ENCODE measurements at regions not wholly inside any gene's neighbourhood (a gene's known extent, or its start where the extent isn't known, plus 50 kb on each side); places are given as distances from the start of the nearest gene placed in this dataset.
A peak's percentile ranks its signal among the peaks of the same experiment; 100 is the strongest.

DNA sequence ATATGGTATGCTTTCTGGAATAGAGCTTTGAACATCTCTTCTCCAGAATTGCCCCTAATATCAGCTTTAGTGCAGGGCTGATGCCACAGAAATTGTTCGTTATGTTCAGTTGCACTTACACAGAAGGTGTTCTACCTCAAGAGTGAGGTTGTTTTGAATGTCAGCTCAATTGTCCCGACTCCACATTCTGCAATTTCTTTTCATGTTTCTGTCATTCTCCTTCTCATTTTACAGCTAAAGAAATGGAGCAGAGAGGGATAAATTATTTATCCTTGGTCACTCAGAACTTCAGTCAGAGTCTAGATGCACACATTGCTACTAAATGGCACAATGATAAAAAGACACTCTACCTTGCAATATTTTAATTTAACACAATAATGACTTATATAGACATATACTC lies 137.0 kb upstream of the CCN2 start:
- no peak for DNase-seq

GRCh38 chr6:132087391-132087790 lies 136.2 kb upstream of the CCN2 start:
- DNase-seq: peak; percentile 27

- no peak for DNase-seq
These were observed 134.6 kb upstream of the CCN2 start for GRCh38 chr6:132085731-132086130.

DNA sequence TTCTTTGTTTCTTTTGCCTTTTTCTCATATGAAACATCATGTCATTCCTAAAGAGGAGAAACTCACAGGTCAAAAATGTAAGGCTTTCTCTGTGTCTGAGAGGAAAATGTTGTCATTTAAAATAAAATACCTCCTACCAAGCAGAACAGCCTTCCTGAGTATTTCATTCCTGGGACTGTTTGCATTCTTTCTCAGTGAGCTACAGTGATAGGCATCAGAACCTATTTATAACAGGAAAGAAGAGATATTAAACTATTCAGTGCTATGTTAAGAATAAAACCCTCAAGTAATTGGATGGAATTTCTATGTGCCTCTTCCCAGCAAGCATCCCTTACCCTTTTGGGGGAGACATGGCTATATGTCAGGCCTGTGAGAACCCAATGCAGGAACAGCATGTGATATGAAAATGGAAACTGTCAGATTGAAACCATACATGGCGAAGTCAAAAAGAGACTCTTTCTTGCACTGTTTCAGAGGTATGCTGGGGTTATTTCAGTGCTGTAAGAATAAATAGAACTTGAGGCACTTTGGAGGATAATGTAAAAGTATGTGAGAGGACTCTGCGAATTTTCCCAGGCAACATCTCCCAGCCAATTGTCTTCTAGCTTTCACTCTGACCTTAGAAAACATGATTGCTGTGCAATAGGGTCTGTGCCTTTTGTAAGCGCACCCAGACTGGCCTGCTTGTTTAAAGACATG lies 133.8 kb upstream of the CCN2 start:
- DNase-seq: no peak

DNA sequence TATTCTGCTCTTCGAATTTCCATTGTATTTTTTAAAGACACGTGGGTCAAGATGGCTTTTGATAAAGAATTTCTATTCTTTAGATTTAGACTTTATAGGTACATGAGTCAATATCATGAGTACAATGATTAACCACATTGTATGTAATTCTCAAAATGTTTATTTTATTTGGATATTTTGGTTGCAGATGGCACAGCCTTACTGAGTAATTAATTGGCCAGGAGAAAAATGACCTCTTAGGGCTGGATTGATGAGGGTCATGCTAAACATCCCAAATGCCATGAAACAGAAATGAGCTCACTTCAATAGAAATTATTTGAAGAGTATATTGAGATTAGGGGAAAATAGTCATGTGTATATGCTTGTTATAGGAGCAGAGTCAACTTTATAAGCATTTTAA lies 131.2 kb upstream of the CCN2 start:
- no peak for DNase-seq

DNA sequence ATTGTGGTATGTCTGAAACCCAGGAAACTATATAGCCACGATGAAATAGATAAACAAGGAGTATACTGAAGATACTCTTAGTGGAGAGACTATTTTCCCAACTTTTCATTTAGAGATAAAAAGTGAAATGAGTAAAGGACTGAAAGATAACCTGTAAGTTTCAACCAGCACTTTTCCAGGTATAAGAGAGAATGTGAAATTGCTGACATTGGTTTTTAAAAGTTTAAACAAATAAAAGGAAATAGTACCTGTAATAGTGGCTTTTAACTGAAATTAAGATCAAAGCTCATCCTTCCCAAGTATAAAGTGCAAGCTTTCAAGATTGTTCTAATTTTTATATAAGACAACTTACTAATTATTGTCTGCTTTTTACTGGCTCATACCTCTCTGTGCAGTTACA lies 130.2 kb upstream of the CCN2 start:
- no peak for DNase-seq

GRCh38 chr6:132079286-132079685 lies 128.1 kb upstream of the CCN2 start:
- no peak for DNase-seq

DNA sequence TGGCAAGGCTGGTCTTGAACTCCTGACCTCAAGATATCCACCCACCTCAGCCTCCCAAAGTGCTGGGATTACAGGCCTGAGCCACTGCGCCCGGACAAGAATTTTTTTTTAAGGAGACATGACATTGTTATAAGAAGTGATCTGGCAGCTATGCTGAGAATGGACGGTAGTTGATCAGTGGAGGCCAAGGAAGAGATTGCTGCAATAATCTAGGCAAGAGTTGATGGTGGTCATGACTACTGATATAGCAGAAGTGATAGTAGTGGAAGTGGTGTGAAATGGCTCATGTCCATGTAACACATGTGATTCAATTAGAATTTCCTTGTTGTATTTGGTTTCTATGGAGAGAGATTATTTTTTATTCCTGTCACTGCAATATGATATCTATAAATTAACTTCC lies 125.3 kb upstream of the CCN2 start:
- DNase-seq: no peak

GRCh38 chr6:132072831-132073230 lies 121.7 kb upstream of the CCN2 start:
- DNase-seq: no peak

- DNase-seq: no peak
These were observed 121.1 kb upstream of the CCN2 start for GRCh38 chr6:132072271-132072670.

- DNase-seq: no peak
These were observed 119.2 kb upstream of the CCN2 start for GRCh38 chr6:132070356-132070755.

GRCh38 chr6:132068766-132069165 lies 117.6 kb upstream of the CCN2 start:
- no peak for DNase-seq

GRCh38 chr6:132067286-132067685 lies 116.1 kb upstream of the CCN2 start:
- DNase-seq: no peak

DNA sequence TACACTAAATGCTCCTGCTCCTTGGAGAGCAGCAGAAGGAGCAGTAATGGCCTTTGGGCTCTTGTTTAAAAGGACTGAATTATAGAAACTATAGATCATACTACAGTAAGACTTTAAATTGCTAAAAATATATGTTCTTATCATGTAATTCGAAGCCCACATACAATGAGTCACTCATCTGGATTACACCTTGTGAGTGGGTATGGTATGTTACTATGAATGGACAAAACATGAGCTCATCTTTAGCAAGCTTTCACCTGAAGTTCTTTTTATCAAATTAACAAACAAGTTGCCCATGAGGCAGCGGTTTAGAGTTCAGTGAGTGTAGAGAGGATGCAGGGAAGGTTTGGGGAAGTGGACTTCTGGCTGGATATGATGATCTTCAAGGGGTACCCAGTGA lies 114.4 kb upstream of the CCN2 start:
- DNase-seq: no peak

GRCh38 chr6:132063738-132064137 lies 112.6 kb upstream of the CCN2 start:
- no peak for DNase-seq

GRCh38 chr6:132063204-132063603 lies 112.0 kb upstream of the CCN2 start:
- DNase-seq: no peak

- no peak for DNase-seq
These were observed 111.5 kb upstream of the CCN2 start for GRCh38 chr6:132062626-132063025.

DNA sequence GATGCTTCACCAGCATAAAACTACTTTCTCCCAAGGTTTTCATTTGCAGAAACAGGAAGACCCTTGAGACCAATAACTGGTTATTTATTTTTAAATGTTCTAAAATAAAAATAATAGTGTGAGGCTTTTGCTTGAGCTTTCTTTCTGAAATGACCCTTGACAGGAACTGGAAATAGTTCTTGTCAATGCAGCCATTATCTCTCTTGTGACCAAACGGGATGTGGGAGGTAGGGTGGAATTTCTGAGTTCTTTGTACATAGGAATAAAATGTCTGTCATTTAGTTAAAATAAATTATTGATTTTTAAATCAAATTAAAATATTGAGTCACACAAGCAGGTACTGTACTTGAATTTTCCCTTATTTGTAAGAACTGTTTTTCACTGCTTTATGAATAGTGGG lies 110.2 kb upstream of the CCN2 start:
- no peak for DNase-seq

GRCh38 chr6:132060591-132060990 lies 109.4 kb upstream of the CCN2 start:
- DNase-seq: no peak

DNA sequence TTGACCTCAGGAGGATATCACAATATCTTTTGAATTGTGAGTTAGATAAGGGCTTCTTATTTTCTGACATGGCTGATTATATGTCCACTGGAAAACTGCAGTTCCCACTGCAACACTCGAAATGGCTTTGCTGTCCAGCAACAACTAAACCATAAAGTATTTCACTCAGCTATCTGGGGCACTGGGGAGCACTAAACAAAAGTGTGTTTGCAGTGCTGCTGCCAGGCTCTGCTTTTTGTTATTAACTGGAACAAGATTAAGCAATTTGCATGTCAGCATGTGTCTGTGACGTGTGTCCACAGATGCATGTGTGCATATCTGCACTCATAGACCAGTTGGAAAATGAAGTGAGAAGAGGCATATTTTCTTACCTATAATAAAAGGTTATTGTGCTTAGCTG lies 107.8 kb upstream of the CCN2 start:
- DNase-seq: peak; percentile 45

- DNase-seq: no peak
These were observed 103.4 kb upstream of the CCN2 start for GRCh38 chr6:132054525-132054924.

DNA sequence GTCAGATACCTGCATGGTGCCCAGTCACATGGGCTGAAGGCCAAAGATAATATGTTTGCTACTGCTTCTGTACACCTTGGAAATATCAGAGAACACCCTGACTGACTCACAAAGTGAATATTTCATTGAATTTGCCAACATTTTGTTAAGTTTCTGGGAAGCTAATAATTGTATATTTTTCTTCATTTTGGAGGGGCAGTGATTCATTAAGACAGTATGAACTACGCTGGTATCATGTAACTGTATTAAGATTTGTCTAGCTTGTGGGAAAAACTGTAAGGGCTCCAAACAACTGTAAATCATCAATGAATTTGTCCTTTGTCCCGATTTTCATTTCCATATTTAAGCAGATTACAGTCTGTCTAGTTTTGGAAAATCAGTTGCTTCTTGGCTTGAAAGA lies 102.3 kb upstream of the CCN2 start:
- DNase-seq: no peak

- no peak for DNase-seq
These were observed 100.9 kb upstream of the CCN2 start for GRCh38 chr6:132052096-132052495.

- DNase-seq: no peak
These were observed 94.7 kb upstream of the CCN2 start for GRCh38 chr6:132045877-132046276.

DNA sequence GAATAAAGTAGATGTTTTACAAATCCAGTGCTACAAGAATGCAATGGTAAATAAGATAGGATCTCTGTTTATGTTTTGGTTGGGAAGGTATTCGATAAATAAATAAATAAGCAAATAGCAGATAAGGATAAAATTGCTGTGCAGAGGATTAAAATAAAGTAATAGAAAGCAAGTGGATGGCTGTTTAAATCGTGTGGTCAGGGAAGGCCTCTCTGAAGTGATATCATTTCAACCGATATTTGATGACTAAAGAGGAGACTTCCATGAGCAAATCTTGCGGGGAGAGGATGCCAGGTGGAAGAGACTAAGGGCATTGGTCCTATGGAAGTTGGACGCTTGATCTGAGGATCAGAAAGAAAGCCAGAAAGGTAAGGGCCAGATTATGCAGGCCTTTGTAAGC lies 92.0 kb upstream of the CCN2 start:
- no peak for DNase-seq

- DNase-seq: no peak
These were observed 90.5 kb upstream of the CCN2 start for GRCh38 chr6:132041706-132042105.

All from femur (tissue), 1 donor.